IMR-90 (cell line): ENCODE measurements at regions not wholly inside any gene's neighbourhood (a gene's known extent, or its start where the extent isn't known, plus 50 kb on each side); places are given as distances from the start of the nearest gene placed in this dataset.

Experiments
- ATAC-seq: fragments of 200-7000 bp; cut with Tn5 transposase; 2 replicates; pipeline ENCODE4 v1.9.1; 2020; ENCODE audit warnings: low read depth, mild to moderate bottlenecking, moderate library complexity
- BruUV-seq: library from RNA; stranded (reverse); fragments of 400-500 nt; replicated peaks from 2 replicates; lab custom pipeline; 2021; lab: Mats Ljungman, UMichigan
- CTCF ChIA-PET: fragments of 300-600 bp; formaldehyde crosslinking; extraction: SDS; loops from one replicate; lab custom pipeline; 2021; ENCODE audit warnings: antibody characterized with exemption; lab: Yijun Ruan, JAX
- POLR2A ChIA-PET: fragments of 300-600 bp; sonication (Branson Sonifier 250); formaldehyde crosslinking; loops from one replicate; lab custom pipeline; 2022; ENCODE audit warnings: antibody characterized with exemption; ENCODE audit not compliant: unreplicated experiment; lab: Charles Lee
- DNase-seq: peaks from one replicate; pipeline ENCODE4 v3.0.0; 2013
- H2AFZ ChIP-seq: replicated peaks from 2 replicates; pipeline ENCODE3; 2013; ENCODE audit warnings: low read length, mild to moderate bottlenecking; ENCODE audit not compliant: poor library complexity
- H2AK5ac ChIP-seq: 2 replicates; pipeline ENCODE4 v1.6.1; 2013; ENCODE audit warnings: low read depth, low read length, inconsistent platforms
- H2AK9ac ChIP-seq: replicated peaks from 2 replicates; pipeline ENCODE3; 2013; ENCODE audit warnings: mild to moderate bottlenecking, low read depth, low read length, moderate library complexity; ENCODE audit not compliant: poor library complexity
- H2BK120ac ChIP-seq: 2 replicates; pipeline ENCODE4 v1.6.1; 2013; ENCODE audit warnings: low read depth, low read length, inconsistent platforms
- H2BK15ac ChIP-seq: 3 replicates; pipeline ENCODE4 v1.6.1; 2013; ENCODE audit warnings: low read depth, low read length, inconsistent platforms
- H2BK20ac ChIP-seq: 2 replicates; pipeline ENCODE4 v1.6.1; 2013; ENCODE audit warnings: low read depth, mild to moderate bottlenecking, inconsistent platforms, low read length, moderate library complexity
- H2BK5ac ChIP-seq: 2 replicates; pipeline ENCODE4 v1.6.1; 2013; ENCODE audit warnings: mild to moderate bottlenecking, low read depth, low read length, inconsistent platforms; ENCODE audit not compliant: poor library complexity, severe bottlenecking
- H3K14ac ChIP-seq: replicated peaks from 2 replicates; pipeline ENCODE4 v1.6.1; 2013; ENCODE audit warnings: low read depth, low read length, inconsistent platforms
- H3K18ac ChIP-seq: 2 replicates; pipeline ENCODE4 v1.6.1; 2013; ENCODE audit warnings: low read depth, low read length, control low read depth
- H3K23ac ChIP-seq: 2 replicates; pipeline ENCODE4 v1.6.1; 2013; ENCODE audit warnings: low read depth, low read length, inconsistent platforms
- H3K27ac ChIP-seq: 2 replicates; pipeline ENCODE4 v1.5.1; 2013; ENCODE audit warnings: mild to moderate bottlenecking, control low read depth, low read length; ENCODE audit not compliant: insufficient read depth
- H3K27me3 ChIP-seq: 2 replicates; pipeline ENCODE4 v1.6.1; 2013; ENCODE audit warnings: low read length; ENCODE audit not compliant: control insufficient read depth, insufficient read depth
- H3K36me3 ChIP-seq: 2 replicates; pipeline ENCODE4 v1.6.1; 2013; ENCODE audit warnings: low read length, mixed read lengths; ENCODE audit not compliant: control insufficient read depth, insufficient read depth
- H3K4ac ChIP-seq: 2 replicates; pipeline ENCODE4 v1.6.1; 2013; ENCODE audit warnings: low read depth, low read length, inconsistent platforms
- H3K4me1 ChIP-seq: 2 replicates; pipeline ENCODE4 v1.6.1; 2013; ENCODE audit warnings: low read length, mixed read lengths; ENCODE audit not compliant: control insufficient read depth, insufficient read depth
- H3K4me2 ChIP-seq: 2 replicates; pipeline ENCODE4 v1.6.1; 2013; ENCODE audit warnings: low read depth, mild to moderate bottlenecking, control low read depth, low read length, moderate library complexity
- H3K4me3 ChIP-seq: 2 replicates; pipeline ENCODE4 v1.5.1; 2013; ENCODE audit warnings: low read depth, mild to moderate bottlenecking, control low read depth, low read length, moderate library complexity; ENCODE audit not compliant: insufficient read depth
- H3K56ac ChIP-seq: 2 replicates; pipeline ENCODE4 v1.6.1; 2013; ENCODE audit warnings: low read length, inconsistent platforms; ENCODE audit not compliant: insufficient read depth; ENCODE audit errors: extremely low read depth
- H3K79me1 ChIP-seq, 2 experiments: 2 replicates each; pipeline ENCODE4 v1.6.1; 2013; ENCODE audit warnings: low read length in 2 of 2, inconsistent platforms in 1 of 2, low read depth in 1 of 2
- H3K9ac ChIP-seq: 2 replicates; pipeline ENCODE4 v1.6.1; 2013; ENCODE audit warnings: low read depth, low read length, control low read depth
- H3K9me1 ChIP-seq: 2 replicates; pipeline ENCODE4 v1.6.1; 2013; ENCODE audit warnings: low read length, inconsistent platforms; ENCODE audit not compliant: insufficient read depth
- H3K9me3 ChIP-seq: 2 replicates; pipeline ENCODE4 v1.6.1; 2013; ENCODE audit warnings: low read length; ENCODE audit not compliant: control insufficient read depth, insufficient read depth
- H4K20me1 ChIP-seq: 2 replicates; pipeline ENCODE4 v1.6.1; 2013; ENCODE audit warnings: low read length, inconsistent platforms; ENCODE audit not compliant: insufficient read depth
- H4K5ac ChIP-seq: 2 replicates; pipeline ENCODE4 v1.6.1; 2013; ENCODE audit warnings: mild to moderate bottlenecking, low read depth, low read length, control low read depth
- H4K8ac ChIP-seq, 2 experiments: 2 replicates each; pipeline ENCODE4 v1.6.1; 2013; ENCODE audit warnings: low read depth in 2 of 2, low read length in 2 of 2, control low read depth in 1 of 2, inconsistent platforms in 1 of 2
- H4K91ac ChIP-seq: 2 replicates; pipeline ENCODE4 v1.6.1; 2013; ENCODE audit warnings: low read depth, low read length, inconsistent platforms; ENCODE audit not compliant: insufficient read depth
- BHLHE40 ChIP-seq: fragments of 150-350 bp; IDR thresholded peaks from 2 replicates; pipeline ENCODE4 v1.6.1; 2016; ENCODE audit warnings: mild to moderate bottlenecking, low read depth, low read length
- MXI1 ChIP-seq: IDR thresholded peaks from 2 replicates; pipeline ENCODE4 v1.6.1; 2012; ENCODE audit warnings: low read depth, mild to moderate bottlenecking, low read length, moderate library complexity, borderline replicate concordance
- NFE2L2 ChIP-seq: fragments of 150-350 bp; IDR thresholded peaks from 2 replicates; pipeline ENCODE4 v1.6.1; 2016; ENCODE audit warnings: low read depth, mild to moderate bottlenecking, low read length
- POLR2A ChIP-seq: IDR thresholded peaks from 2 replicates; pipeline ENCODE4 v1.6.1; 2012; ENCODE audit warnings: mild to moderate bottlenecking, low read depth, low read length
- RAD21 ChIP-seq: IDR thresholded peaks from 2 replicates; pipeline ENCODE4 v1.6.1; 2012; ENCODE audit warnings: low read length, improper control_type of control experiment
- RCOR1 ChIP-seq: IDR thresholded peaks from 2 replicates; pipeline ENCODE4 v1.6.1; 2012; ENCODE audit warnings: mild to moderate bottlenecking, low read length, improper control_type of control experiment; ENCODE audit not compliant: insufficient replicate concordance
- USF2 ChIP-seq: fragments of 150-350 bp; IDR thresholded peaks from 2 replicates; pipeline ENCODE4 v1.6.1; 2017; ENCODE audit warnings: mild to moderate bottlenecking, antibody characterized with exemption, low read length, low read depth
- WGBS, 2 experiments: methylation state at CpG; one replicate each; pipeline versions ENCODE4 v1.1.5 to v1.1.7; 2013; ENCODE audit warnings: missing lambda C conversion rate in 2 of 2; ENCODE audit not compliant: insufficient read length in 1 of 2; ENCODE audit errors: extremely low coverage in 2 of 2; 5-methylcytosine and 5-hydroxymethylcytosine counted together
- dilution Hi-C: fragments of 300-500 bp; cut with HindIII; formaldehyde crosslinking; loops from one replicate; pipeline ENCODE4 v1.14.3; 2018; ENCODE audit warnings: low sequenced_read_pairs; ENCODE audit not compliant: unreplicated experiment
- in situ Hi-C: fragments of 300-500 bp; cut with MboI; formaldehyde crosslinking; loops from 3 replicates; pipeline ENCODE4 v1.14.3; 2019; ENCODE audit warnings: low sequenced_read_pairs, inconsistent platforms, mixed read lengths
- intact Hi-C: fragments of 100-400 bp; cut with micrococcal nuclease; formaldehyde crosslinking; loops from 2 replicates; pipeline ENCODE4 v1.10.0; 2022
- TF ChIP-seq, protein P1 (sequence below): conservative IDR thresholded peaks from 2 replicates; pipeline ENCODE4 v1.5.1; 2012; ENCODE audit warnings: mild to moderate bottlenecking, low read depth, low read length, improper control_type of control experiment

GRCh38 chr1:99497690-99498089 lies 148.2 kb upstream of the PALMD start:
- no peak overlapping the region for H4K8ac ChIP-seq
- no peak overlapping the region for H4K91ac ChIP-seq
- intact Hi-C loops = no loop called here
- H3K27me3 ChIP-seq = no peaks in the 10 kb centered on the region
- no peaks in the 10 kb centered on the region for H3K36me3 ChIP-seq
- H3K18ac ChIP-seq = no peak overlapping the region
- H3K23ac ChIP-seq = no peak overlapping the region
- BruUV-seq = no TSS peak
- H3K14ac ChIP-seq = no peak overlapping the region
- no peak overlapping the region for H2BK20ac ChIP-seq
- no peak overlapping the region for H3K4me3 ChIP-seq
- H3K4me1 ChIP-seq = no peaks in the 10 kb centered on the region
- no peak overlapping the region for H2BK5ac ChIP-seq
- no peak overlapping the region for H3K9ac ChIP-seq
- no peak overlapping the region for H3K27ac ChIP-seq
- no peak overlapping the region for H2AFZ ChIP-seq
- H4K20me1 ChIP-seq = no peaks in the 10 kb centered on the region
- no CpG with 5 or more reads among the region's 1 CpG for WGBS, 2 experiments
- no peak overlapping the region for H2AK5ac ChIP-seq
- no peak overlapping the region for H2BK120ac ChIP-seq
- H3K56ac ChIP-seq = no peak overlapping the region
- ATAC-seq (peak; percentile 35), DNase-seq (no peak)
- no peak overlapping the region for H4K5ac ChIP-seq
- no peaks in the 10 kb centered on the region for H3K9me3 ChIP-seq
- no peak for TF ChIP-seq BHLHE40
- no peak for TF ChIP-seq RAD21
- TF ChIP-seq MXI1 = no peak
- TF ChIP-seq, protein P1, sequence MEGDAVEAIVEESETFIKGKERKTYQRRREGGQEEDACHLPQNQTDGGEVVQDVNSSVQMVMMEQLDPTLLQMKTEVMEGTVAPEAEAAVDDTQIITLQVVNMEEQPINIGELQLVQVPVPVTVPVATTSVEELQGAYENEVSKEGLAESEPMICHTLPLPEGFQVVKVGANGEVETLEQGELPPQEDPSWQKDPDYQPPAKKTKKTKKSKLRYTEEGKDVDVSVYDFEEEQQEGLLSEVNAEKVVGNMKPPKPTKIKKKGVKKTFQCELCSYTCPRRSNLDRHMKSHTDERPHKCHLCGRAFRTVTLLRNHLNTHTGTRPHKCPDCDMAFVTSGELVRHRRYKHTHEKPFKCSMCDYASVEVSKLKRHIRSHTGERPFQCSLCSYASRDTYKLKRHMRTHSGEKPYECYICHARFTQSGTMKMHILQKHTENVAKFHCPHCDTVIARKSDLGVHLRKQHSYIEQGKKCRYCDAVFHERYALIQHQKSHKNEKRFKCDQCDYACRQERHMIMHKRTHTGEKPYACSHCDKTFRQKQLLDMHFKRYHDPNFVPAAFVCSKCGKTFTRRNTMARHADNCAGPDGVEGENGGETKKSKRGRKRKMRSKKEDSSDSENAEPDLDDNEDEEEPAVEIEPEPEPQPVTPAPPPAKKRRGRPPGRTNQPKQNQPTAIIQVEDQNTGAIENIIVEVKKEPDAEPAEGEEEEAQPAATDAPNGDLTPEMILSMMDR = no peak
- TF ChIP-seq USF2 = no peak
- TF ChIP-seq NFE2L2 = no peak
- no peak for TF ChIP-seq RCOR1
- TF ChIP-seq POLR2A = no peak
- no peak overlapping the region for H3K4ac ChIP-seq
- H3K4me2 ChIP-seq = no peak overlapping the region
- no peaks in the 10 kb centered on the region for H3K9me1 ChIP-seq
- H3K79me1 ChIP-seq = no peaks in the 10 kb centered on the region
- ChIA-PET CTCF (interaction anchor here (1.2 to 1.4 kb wide), 3 partner anchors 8 to 12 kb away, joined by 3 to 4 read pairs (median 3); no protein-coding TSS in a partner anchor), POLR2A (no interaction called here)
- dilution Hi-C loops = no loop called here
- in situ Hi-C loops = loop anchor here (25.0 kb wide), 1 partner anchor 610 kb away; no protein-coding TSS in a partner anchor
- H2BK15ac ChIP-seq = no peak overlapping the region
- H2AK9ac ChIP-seq = no peak overlapping the region
